Nephron progenitor cell (in vitro differentiated cells): ENCODE measurements at regions not wholly inside any gene's neighbourhood (a gene's known extent, or its start where the extent isn't known, plus 50 kb on each side); places are given as distances from the start of the nearest gene placed in this dataset.

Source experiments
- DNase-seq: peaks from one replicate; pipeline ENCODE4 v3.0.0; 2021
- H3K27ac Mint-ChIP-seq: 2 replicates; pipeline ENCODE4 v1.8.0; 2021; ENCODE audit warnings: mild to moderate bottlenecking, moderate library complexity, mixed read lengths
- H3K27me3 Mint-ChIP-seq: 2 replicates; pipeline ENCODE4 v1.8.0; 2021; ENCODE audit warnings: mild to moderate bottlenecking, low read depth, mixed read lengths; ENCODE audit not compliant: poor library complexity
- H3K36me3 Mint-ChIP-seq: 2 replicates; pipeline ENCODE4 v1.8.0; 2021; ENCODE audit warnings: low read depth, mixed read lengths
- H3K4me1 Mint-ChIP-seq: 2 replicates; pipeline ENCODE4 v1.8.0; 2021; ENCODE audit warnings: mixed read lengths
- H3K4me3 Mint-ChIP-seq: 2 replicates; pipeline ENCODE4 v1.8.0; 2021; ENCODE audit warnings: mild to moderate bottlenecking, moderate library complexity, mixed read lengths
- H3K9me3 Mint-ChIP-seq: 2 replicates; pipeline ENCODE4 v1.8.0; 2021; ENCODE audit warnings: mild to moderate bottlenecking, moderate library complexity, mixed read lengths
- TF ChIP-seq, protein P1 (sequence below): fragments of 200-600 bp; sonication (generic); IDR thresholded peaks from 2 replicates; pipeline ENCODE4 v1.5.0; 2021; ENCODE audit warnings: antibody characterized with exemption

- Mint-ChIP-seq H3K9me3 (no peaks in the 10 kb centered on the region), H3K36me3 (no peaks in the 10 kb centered on the region), H3K4me3 (peak overlapping the region; percentile 13), H3K27ac (no peak overlapping the region), H3K4me1 (peaks cover 54% of the 10 kb centered on the region), H3K27me3 (no peaks in the 10 kb centered on the region)
- DNase-seq, result no peak
- TF ChIP-seq, protein P1, sequence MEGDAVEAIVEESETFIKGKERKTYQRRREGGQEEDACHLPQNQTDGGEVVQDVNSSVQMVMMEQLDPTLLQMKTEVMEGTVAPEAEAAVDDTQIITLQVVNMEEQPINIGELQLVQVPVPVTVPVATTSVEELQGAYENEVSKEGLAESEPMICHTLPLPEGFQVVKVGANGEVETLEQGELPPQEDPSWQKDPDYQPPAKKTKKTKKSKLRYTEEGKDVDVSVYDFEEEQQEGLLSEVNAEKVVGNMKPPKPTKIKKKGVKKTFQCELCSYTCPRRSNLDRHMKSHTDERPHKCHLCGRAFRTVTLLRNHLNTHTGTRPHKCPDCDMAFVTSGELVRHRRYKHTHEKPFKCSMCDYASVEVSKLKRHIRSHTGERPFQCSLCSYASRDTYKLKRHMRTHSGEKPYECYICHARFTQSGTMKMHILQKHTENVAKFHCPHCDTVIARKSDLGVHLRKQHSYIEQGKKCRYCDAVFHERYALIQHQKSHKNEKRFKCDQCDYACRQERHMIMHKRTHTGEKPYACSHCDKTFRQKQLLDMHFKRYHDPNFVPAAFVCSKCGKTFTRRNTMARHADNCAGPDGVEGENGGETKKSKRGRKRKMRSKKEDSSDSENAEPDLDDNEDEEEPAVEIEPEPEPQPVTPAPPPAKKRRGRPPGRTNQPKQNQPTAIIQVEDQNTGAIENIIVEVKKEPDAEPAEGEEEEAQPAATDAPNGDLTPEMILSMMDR, result no peak
Measured at GRCh38 chr6:98041056-98041455, 758.0 kb upstream of the MMS22L start.

- Mint-ChIP-seq H3K27ac (no peak overlapping the region), H3K27me3 (no peaks in the 10 kb centered on the region), H3K36me3 (no peaks in the 10 kb centered on the region), H3K9me3 (no peaks in the 10 kb centered on the region), H3K4me3 (no peak overlapping the region), H3K4me1 (peaks cover 51% of the 10 kb centered on the region)
- TF ChIP-seq, protein P1, result no peak
- DNase-seq, result no peak
Measured at GRCh38 chr6:98041921-98042320, 758.9 kb upstream of the MMS22L start.

- Mint-ChIP-seq H3K27me3 (no peaks in the 10 kb centered on the region), H3K36me3 (no peaks in the 10 kb centered on the region), H3K4me1 (peaks cover 72% of the 10 kb centered on the region), H3K9me3 (no peaks in the 10 kb centered on the region), H3K4me3 (no peak overlapping the region), H3K27ac (no peak overlapping the region)
- TF ChIP-seq, protein P1, result no peak
- DNase-seq, result no peak
Measured at GRCh38 chr6:98044151-98044561, 761.1 kb upstream of the MMS22L start.

GRCh38 chr6:98044791-98045470 lies 761.9 kb upstream of the MMS22L start:
- DNase-seq, result no peak
- Mint-ChIP-seq H3K27ac (no peak overlapping the region), H3K9me3 (peaks cover 3% of the 10 kb centered on the region), H3K36me3 (no peaks in the 10 kb centered on the region), H3K4me1 (peaks cover 69% of the 10 kb centered on the region), H3K4me3 (no peak overlapping the region), H3K27me3 (no peaks in the 10 kb centered on the region)
- TF ChIP-seq, protein P1, result no peak

DNA sequence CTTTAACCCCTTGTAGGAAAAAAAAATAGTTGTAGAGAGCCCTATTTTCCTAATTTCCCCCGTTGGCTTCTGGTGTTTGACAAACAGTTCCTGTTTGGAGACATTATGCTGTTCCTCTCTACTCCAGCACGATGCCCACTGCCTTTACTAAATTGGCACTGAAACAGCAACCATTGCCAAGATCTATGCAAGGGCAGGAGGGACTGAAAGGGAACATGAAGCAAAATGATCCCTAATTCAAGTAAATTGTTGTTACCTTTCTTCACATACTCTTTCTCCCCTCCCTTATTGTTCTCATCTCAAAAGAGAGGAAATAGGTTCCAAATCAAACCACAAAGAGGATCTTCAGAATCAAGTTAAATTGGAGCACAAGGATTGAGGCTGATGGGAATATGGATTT lies 764.1 kb upstream of the MMS22L start:
- H3K4me3 Mint-ChIP-seq, result no peak overlapping the region
- H3K4me1 Mint-ChIP-seq, result peaks cover 49% of the 10 kb centered on the region
- no peak overlapping the region for H3K27ac Mint-ChIP-seq
- no peaks in the 10 kb centered on the region for H3K27me3 Mint-ChIP-seq
- TF ChIP-seq, protein P1, result no peak
- no peak for DNase-seq
- H3K9me3 Mint-ChIP-seq, result peaks cover 3% of the 10 kb centered on the region
- no peaks in the 10 kb centered on the region for H3K36me3 Mint-ChIP-seq

DNA sequence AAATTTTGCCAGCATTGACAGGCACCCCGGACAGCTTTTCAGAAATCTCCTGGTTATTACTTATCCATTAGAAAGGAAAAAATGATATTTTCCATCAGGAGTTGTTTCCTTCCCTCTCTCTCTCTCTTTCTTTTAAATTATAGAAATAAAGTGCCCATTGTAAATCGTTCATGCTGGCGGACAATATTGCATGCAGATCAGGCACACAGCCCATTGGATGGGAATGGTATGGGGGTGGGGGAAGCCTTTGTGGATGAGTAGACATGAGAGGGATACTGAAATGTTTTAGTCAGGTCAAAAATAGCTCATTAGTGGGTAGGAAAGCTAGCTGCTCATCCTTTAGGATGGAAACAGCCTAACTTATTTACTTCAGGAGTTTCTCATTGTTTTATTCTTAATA lies 764.9 kb upstream of the MMS22L start:
- H3K27me3 Mint-ChIP-seq, result no peaks in the 10 kb centered on the region
- no peak for DNase-seq
- H3K36me3 Mint-ChIP-seq, result no peaks in the 10 kb centered on the region
- H3K4me1 Mint-ChIP-seq, result peaks cover 47% of the 10 kb centered on the region
- TF ChIP-seq, protein P1, result no peak
- H3K4me3 Mint-ChIP-seq, result no peak overlapping the region
- no peak overlapping the region for H3K27ac Mint-ChIP-seq
- H3K9me3 Mint-ChIP-seq, result peaks cover 3% of the 10 kb centered on the region
